Glutamatergic neuron (in vitro differentiated cells): ENCODE measurements at regions not wholly inside any gene's neighbourhood (a gene's known extent, or its start where the extent isn't known, plus 50 kb on each side); places are given as distances from the start of the nearest gene placed in this dataset.
"Not testable (repeated sequence)": the region's sequence is repeated elsewhere in the genome, so short reads cannot be mapped to it uniquely, and the experiment has no call there.

Experiments
- DNase-seq: peaks from one replicate; pipeline ENCODE4 v3.0.0; 2022
- H3K27ac Mint-ChIP-seq: one replicate; pipeline ENCODE4 v1.8.0; 2020; ENCODE audit warnings: mild to moderate bottlenecking, mixed read lengths, inconsistent platforms; ENCODE audit not compliant: unreplicated experiment
- H3K27me3 Mint-ChIP-seq: one replicate; pipeline ENCODE4 v1.8.0; 2020; ENCODE audit warnings: mild to moderate bottlenecking, moderate library complexity, mixed read lengths, inconsistent platforms; ENCODE audit not compliant: unreplicated experiment
- H3K36me3 Mint-ChIP-seq: one replicate; pipeline ENCODE4 v1.8.0; 2020; ENCODE audit warnings: mild to moderate bottlenecking, mixed read lengths, inconsistent platforms; ENCODE audit not compliant: unreplicated experiment
- H3K4me1 Mint-ChIP-seq: one replicate; pipeline ENCODE4 v1.8.0; 2020; ENCODE audit warnings: mild to moderate bottlenecking, low read depth, mixed read lengths, inconsistent platforms; ENCODE audit not compliant: unreplicated experiment
- H3K4me3 Mint-ChIP-seq: one replicate; pipeline ENCODE4 v1.8.0; 2020; ENCODE audit warnings: mild to moderate bottlenecking, mixed read lengths, inconsistent platforms; ENCODE audit not compliant: unreplicated experiment
- H3K9me3 Mint-ChIP-seq: one replicate; pipeline ENCODE4 v1.8.0; 2020; ENCODE audit warnings: mild to moderate bottlenecking, moderate library complexity, mixed read lengths, inconsistent platforms; ENCODE audit not compliant: unreplicated experiment
- TF ChIP-seq, protein P1 (sequence below): fragments of 200-600 bp; sonication (generic); IDR thresholded peaks from one replicate; pipeline ENCODE4 v1.5.0; 2021; ENCODE audit not compliant: partially characterized antibody, unreplicated experiment

- TF ChIP-seq, protein P1, sequence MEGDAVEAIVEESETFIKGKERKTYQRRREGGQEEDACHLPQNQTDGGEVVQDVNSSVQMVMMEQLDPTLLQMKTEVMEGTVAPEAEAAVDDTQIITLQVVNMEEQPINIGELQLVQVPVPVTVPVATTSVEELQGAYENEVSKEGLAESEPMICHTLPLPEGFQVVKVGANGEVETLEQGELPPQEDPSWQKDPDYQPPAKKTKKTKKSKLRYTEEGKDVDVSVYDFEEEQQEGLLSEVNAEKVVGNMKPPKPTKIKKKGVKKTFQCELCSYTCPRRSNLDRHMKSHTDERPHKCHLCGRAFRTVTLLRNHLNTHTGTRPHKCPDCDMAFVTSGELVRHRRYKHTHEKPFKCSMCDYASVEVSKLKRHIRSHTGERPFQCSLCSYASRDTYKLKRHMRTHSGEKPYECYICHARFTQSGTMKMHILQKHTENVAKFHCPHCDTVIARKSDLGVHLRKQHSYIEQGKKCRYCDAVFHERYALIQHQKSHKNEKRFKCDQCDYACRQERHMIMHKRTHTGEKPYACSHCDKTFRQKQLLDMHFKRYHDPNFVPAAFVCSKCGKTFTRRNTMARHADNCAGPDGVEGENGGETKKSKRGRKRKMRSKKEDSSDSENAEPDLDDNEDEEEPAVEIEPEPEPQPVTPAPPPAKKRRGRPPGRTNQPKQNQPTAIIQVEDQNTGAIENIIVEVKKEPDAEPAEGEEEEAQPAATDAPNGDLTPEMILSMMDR, result no peak
- Mint-ChIP-seq H3K27ac (no peak overlapping the region), H3K27me3 (no peaks in the 10 kb centered on the region), H3K9me3 (peaks cover 1% of the 10 kb centered on the region), H3K4me1 (no peaks in the 10 kb centered on the region), H3K4me3 (no peak overlapping the region), H3K36me3 (peaks cover 4% of the 10 kb centered on the region)
- DNase-seq, result no peak
Observed at GRCh38 chr5:119694284-119694683, 64.9 kb downstream of the FAM170A start.

DNA sequence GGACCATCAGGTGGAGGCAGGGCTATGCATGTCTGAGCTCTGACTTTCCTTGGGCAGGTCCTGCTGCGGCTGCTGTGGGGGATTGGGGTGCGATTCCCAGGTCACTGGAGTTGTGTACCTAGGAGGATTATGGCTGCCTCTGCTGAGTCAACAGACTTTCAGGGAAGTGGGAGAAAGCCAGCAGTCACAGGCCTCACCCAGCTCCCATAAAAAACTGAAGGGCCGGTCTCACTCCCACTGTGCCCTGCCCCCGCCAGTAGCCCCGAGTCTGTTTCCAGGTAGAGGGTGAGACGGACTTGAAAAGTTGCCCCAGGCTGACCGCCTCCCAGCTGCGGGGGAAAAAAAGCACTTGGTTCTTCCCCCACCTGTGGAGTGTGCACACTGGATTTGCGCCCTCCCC lies 76.7 kb downstream of the FAM170A start:
- H3K9me3 Mint-ChIP-seq, result peaks cover 2% of the 10 kb centered on the region
- no peak for DNase-seq
- H3K27ac Mint-ChIP-seq, result no peak overlapping the region
- H3K4me3 Mint-ChIP-seq, result no peak overlapping the region
- TF ChIP-seq, protein P1, result no peak
- no peaks in the 10 kb centered on the region for H3K36me3 Mint-ChIP-seq
- no peaks in the 10 kb centered on the region for H3K4me1 Mint-ChIP-seq
- H3K27me3 Mint-ChIP-seq, result peaks cover 6% of the 10 kb centered on the region

GRCh38 chr5:119708076-119708790 lies 78.9 kb downstream of the FAM170A start:
- TF ChIP-seq, protein P1, result no peak
- no peaks in the 10 kb centered on the region for H3K36me3 Mint-ChIP-seq
- no peaks in the 10 kb centered on the region for H3K9me3 Mint-ChIP-seq
- no peak for DNase-seq
- H3K27me3 Mint-ChIP-seq, result peaks cover 6% of the 10 kb centered on the region
- H3K4me3 Mint-ChIP-seq, result no peak overlapping the region
- H3K27ac Mint-ChIP-seq, result no peak overlapping the region
- no peaks in the 10 kb centered on the region for H3K4me1 Mint-ChIP-seq

DNA sequence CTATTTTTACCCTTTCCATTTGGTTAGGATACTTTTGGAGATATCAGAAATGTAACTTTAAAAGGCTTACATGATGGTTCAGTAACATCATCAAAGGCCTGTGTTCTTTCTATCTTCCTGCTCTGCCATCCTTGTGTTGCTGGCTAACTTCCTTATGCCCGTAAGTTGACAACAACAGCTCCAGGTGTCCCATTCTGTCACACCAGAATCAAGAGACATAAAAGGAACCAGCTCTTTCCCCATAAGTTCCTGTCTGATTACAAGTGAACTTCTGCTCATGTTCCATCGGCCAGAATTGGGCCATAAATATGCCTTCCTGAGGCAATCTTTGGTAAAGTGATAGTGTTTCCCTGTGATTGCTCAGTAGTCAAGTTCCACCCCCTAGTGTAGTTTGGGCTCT lies 92.4 kb downstream of the FAM170A start:
- H3K27me3 Mint-ChIP-seq, result no peaks in the 10 kb centered on the region
- no peak for DNase-seq
- TF ChIP-seq, protein P1, result no peak

DNA sequence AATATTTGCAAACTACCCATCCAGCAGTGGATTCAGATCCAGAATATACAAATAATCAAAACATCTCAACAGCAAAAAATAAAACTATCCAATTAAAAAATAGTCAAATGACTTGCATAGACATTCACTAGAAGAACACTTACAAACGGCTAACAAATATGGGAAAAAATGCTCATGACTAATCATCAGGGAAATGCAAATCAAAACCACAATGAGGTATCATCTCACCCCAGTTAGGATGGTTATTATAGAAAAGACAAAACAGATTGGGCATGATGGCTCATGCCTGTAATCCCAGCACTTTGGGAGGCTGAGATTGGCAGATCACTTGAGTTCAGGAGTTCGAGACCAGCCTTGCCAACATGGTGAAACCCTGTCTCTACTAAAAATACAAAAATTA lies 95.9 kb downstream of the FAM170A start:
- H3K4me1 Mint-ChIP-seq, H3K9me3 Mint-ChIP-seq, H3K27ac Mint-ChIP-seq, H3K4me3 Mint-ChIP-seq, H3K36me3 Mint-ChIP-seq, H3K27me3 Mint-ChIP-seq, DNase-seq: not testable (repeated sequence)

More for the DNA sequence above, 92.4 kb downstream of the FAM170A start:
- no peak overlapping the region for H3K4me3 Mint-ChIP-seq
- H3K9me3 Mint-ChIP-seq, result peaks cover under 1% of the 10 kb centered on the region
- H3K4me1 Mint-ChIP-seq, result no peaks in the 10 kb centered on the region
- H3K27ac Mint-ChIP-seq, result no peak overlapping the region
- peaks cover 4% of the 10 kb centered on the region for H3K36me3 Mint-ChIP-seq
